Activated T-cell treated with anti-CD3 and anti-CD28 coated beads, Interleukin-2, amount 50 U/mL, for 72 hours (primary cell): ENCODE measurements at regions not wholly inside any gene's neighbourhood (a gene's known extent, or its start where the extent isn't known, plus 50 kb on each side); places are given as distances from the start of the nearest gene placed in this dataset.

ENCODE experiments used
- ATAC-seq, 2 donors: fragments of 150-1000 bp; cut with Tn5 transposase; replicated peaks in 1 of 2; 2 replicates each; pipeline ENCODE4 v1.10.0; 2021; ENCODE audit warnings: moderate library complexity in 2 of 2, mild to moderate bottlenecking in 1 of 2
- DNase-seq, 2 donors: peaks; one replicate each; pipeline ENCODE4 v3.0.0; 2021 to 2022; ENCODE audit warnings: mixed read lengths in 1 of 2
- H3K27ac Mint-ChIP-seq: one replicate; pipeline ENCODE4 v1.8.0; 2022; ENCODE audit warnings: mild to moderate bottlenecking, moderate library complexity, mixed read lengths
- H3K27me3 Mint-ChIP-seq: one replicate; pipeline ENCODE4 v1.8.0; 2022; ENCODE audit warnings: low read depth, mixed read lengths
- H3K36me3 Mint-ChIP-seq, 2 donors: one replicate each; pipeline ENCODE4 v1.8.0; 2022; ENCODE audit warnings: mixed read lengths in 2 of 2, mild to moderate bottlenecking in 1 of 2; ENCODE audit not compliant: insufficient read depth in 2 of 2
- H3K4me1 Mint-ChIP-seq: one replicate; pipeline ENCODE4 v1.8.0; 2022; ENCODE audit warnings: low read depth, mixed read lengths
- H3K4me3 Mint-ChIP-seq, 2 donors: one replicate each; pipeline ENCODE4 v1.8.0; 2022; ENCODE audit warnings: mild to moderate bottlenecking in 2 of 2, mixed read lengths in 2 of 2, moderate library complexity in 2 of 2
- H3K9me3 Mint-ChIP-seq, 2 donors: one replicate each; pipeline ENCODE4 v1.8.0; 2022; ENCODE audit warnings: mixed read lengths in 2 of 2

- H3K4me1 Mint-ChIP-seq: no peaks in the 10 kb centered on the region
These were observed 931.5 kb upstream of the EYS start for GRCh38 chr6:66638518-66638917.

GRCh38 chr6:66638099-66638498 is 931.1 kb upstream of the EYS start:
- no peaks in the 10 kb centered on the region for H3K27me3 Mint-ChIP-seq
- no peak overlapping the region for H3K4me3 Mint-ChIP-seq
- H3K9me3 Mint-ChIP-seq: peaks cover 5 to 12% of the 10 kb centered on the region in 2 donors
- peaks cover 0 to 4% of the 10 kb centered on the region in 2 donors for H3K36me3 Mint-ChIP-seq
- no peak overlapping the region for H3K27ac Mint-ChIP-seq
- no peak for ATAC-seq
- no peak for DNase-seq
- no peaks in the 10 kb centered on the region for H3K4me1 Mint-ChIP-seq

More at GRCh38 chr6:66638518-66638917, 931.5 kb upstream of the EYS start:
- H3K4me3 Mint-ChIP-seq: no peak overlapping the region
- no peaks in the 10 kb centered on the region for H3K27me3 Mint-ChIP-seq
- H3K9me3 Mint-ChIP-seq: peaks cover 4 to 9% of the 10 kb centered on the region in 2 donors
- peaks cover 0 to 4% of the 10 kb centered on the region in 2 donors for H3K36me3 Mint-ChIP-seq
- ATAC-seq: no peak
- no peak overlapping the region for H3K27ac Mint-ChIP-seq
- DNase-seq: no peak

DNA sequence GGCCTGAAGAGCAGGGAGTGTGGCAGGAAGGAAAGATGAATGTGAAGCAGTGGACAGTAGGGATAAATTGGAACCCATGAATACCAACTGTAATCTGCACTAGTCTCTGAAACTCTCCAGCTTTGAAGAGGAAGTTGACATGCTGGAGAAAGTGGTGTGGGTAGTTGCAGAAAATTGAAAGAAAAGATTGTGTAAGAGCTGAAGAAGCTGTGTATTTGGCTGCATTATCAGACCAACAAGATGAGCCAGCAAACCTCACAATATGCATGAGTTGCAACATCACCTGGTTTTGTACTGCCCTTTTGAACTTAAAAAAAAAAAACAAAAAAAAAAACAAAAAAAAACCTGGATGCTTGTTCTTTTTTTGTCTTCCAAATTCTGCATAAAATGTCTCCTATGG is 921.9 kb upstream of the EYS start:
- peaks cover 0 to 4% of the 10 kb centered on the region in 2 donors for H3K36me3 Mint-ChIP-seq

GRCh38 chr6:66623050-66623449 is 916.0 kb upstream of the EYS start:
- no peak for DNase-seq
- ATAC-seq: no peak
- Mint-ChIP-seq H3K9me3 (peaks cover 5 to 9% of the 10 kb centered on the region in 2 donors), H3K27me3 (no peaks in the 10 kb centered on the region), H3K36me3 (peaks cover 2% of the 10 kb centered on the region in 2 donors), H3K27ac (no peak overlapping the region), H3K4me1 (no peaks in the 10 kb centered on the region), H3K4me3 (no peak overlapping the region)

More for the DNA sequence above, 921.9 kb upstream of the EYS start:
- Mint-ChIP-seq H3K9me3 (peaks cover 6 to 11% of the 10 kb centered on the region in 2 donors), H3K4me1 (no peaks in the 10 kb centered on the region), H3K4me3 (no peak overlapping the region), H3K27ac (no peak overlapping the region), H3K27me3 (no peaks in the 10 kb centered on the region)
- DNase-seq (no peak), ATAC-seq (no peak)

DNA sequence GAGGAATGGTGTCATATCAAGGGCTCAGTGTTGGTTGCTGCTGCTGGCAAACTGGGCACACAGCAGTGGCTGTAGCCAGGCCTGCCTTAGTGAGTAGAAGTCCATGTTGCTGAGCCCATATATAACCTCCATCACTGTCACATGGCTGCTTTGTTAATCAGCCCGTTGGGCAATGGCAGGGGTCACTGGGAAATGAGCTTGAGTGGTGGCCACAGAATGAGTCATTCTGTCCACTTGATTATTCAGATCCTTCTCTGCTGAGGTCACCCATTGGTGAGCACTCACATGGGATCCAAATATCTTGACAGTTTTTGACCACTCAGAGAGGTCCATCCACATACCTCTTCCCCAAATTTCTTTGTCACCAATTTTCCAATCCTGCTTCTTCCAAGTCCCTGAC is 898.9 kb upstream of the EYS start:
- DNase-seq: no peak
- Mint-ChIP-seq H3K4me3 (no peak overlapping the region), H3K36me3 (peaks cover 0 to 4% of the 10 kb centered on the region in 2 donors), H3K27ac (no peak overlapping the region), H3K9me3 (peaks cover 8 to 12% of the 10 kb centered on the region in 2 donors), H3K4me1 (no peaks in the 10 kb centered on the region), H3K27me3 (no peaks in the 10 kb centered on the region)
- ATAC-seq: no peak

- ATAC-seq (no peak), DNase-seq (no peak)
- Mint-ChIP-seq H3K4me3 (no peak overlapping the region), H3K36me3 (peaks cover 0 to 4% of the 10 kb centered on the region in 2 donors), H3K4me1 (no peaks in the 10 kb centered on the region), H3K27ac (no peak overlapping the region), H3K9me3 (peaks cover 10 to 15% of the 10 kb centered on the region in 2 donors), H3K27me3 (no peaks in the 10 kb centered on the region)
These were observed 898.0 kb upstream of the EYS start for GRCh38 chr6:66605011-66605410.

GRCh38 chr6:66599541-66599940 is 892.5 kb upstream of the EYS start:
- no peak overlapping the region for H3K4me3 Mint-ChIP-seq

DNA sequence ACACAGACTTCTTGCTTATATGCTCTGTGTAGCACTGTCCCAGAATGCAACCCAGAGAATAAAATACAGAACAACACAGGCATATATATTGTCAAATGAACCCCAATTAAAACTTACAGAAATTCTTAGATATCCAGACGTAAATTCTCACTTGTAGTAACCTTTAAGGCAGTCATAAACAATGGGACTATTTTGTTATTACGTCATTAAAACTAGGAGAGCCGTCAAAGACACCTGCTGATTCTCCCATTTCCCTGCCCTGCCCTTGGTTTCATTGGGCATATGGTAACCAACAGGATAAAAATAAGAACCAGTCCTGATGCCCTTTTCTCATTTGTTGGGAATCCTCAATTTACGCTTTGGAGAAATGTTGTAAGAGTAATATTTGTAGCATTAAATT is 871.3 kb upstream of the EYS start:
- H3K27ac Mint-ChIP-seq: no peak overlapping the region
- H3K36me3 Mint-ChIP-seq: no peaks in the 10 kb centered on the region
- ATAC-seq: no peak
- no peaks in the 10 kb centered on the region for H3K27me3 Mint-ChIP-seq
- no peak for DNase-seq
- H3K4me3 Mint-ChIP-seq: no peak overlapping the region
- H3K9me3 Mint-ChIP-seq: peaks cover 3% of the 10 kb centered on the region in 2 donors
- H3K4me1 Mint-ChIP-seq: no peaks in the 10 kb centered on the region

More at GRCh38 chr6:66599541-66599940, 892.5 kb upstream of the EYS start:
- H3K9me3 Mint-ChIP-seq: peaks cover 12 to 15% of the 10 kb centered on the region in 2 donors
- peaks cover 0 to 4% of the 10 kb centered on the region in 2 donors for H3K36me3 Mint-ChIP-seq
- H3K27ac Mint-ChIP-seq: no peak overlapping the region
- DNase-seq (no peak), ATAC-seq (no peak)
- no peaks in the 10 kb centered on the region for H3K27me3 Mint-ChIP-seq
- H3K4me1 Mint-ChIP-seq: no peaks in the 10 kb centered on the region

DNA sequence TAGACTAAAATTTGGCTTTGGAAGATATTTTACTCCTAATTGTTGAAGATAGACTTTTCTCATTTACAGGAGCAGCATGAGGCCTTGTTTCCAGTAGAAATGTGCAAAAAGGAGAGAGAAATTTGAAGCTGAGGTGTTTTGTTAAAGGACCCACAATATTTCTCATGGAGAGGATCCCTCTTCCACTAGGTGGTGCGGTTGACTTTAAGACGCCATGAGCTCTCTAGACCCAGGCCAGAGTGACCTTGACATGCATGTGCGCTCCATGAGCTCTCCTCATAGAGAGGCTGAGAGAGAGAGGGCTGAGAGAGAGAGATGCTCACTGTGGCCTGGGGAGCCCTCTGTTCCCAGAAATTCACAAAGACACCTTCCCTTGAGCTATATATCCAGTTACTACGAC is 861.2 kb upstream of the EYS start:
- Mint-ChIP-seq H3K4me3 (no peak overlapping the region), H3K36me3 (peaks cover 0 to 3% of the 10 kb centered on the region in 2 donors), H3K27me3 (no peaks in the 10 kb centered on the region), H3K9me3 (peaks cover 3 to 6% of the 10 kb centered on the region in 2 donors), H3K4me1 (no peaks in the 10 kb centered on the region), H3K27ac (no peak overlapping the region)
- ATAC-seq (no peak), DNase-seq (no peak)

DNA sequence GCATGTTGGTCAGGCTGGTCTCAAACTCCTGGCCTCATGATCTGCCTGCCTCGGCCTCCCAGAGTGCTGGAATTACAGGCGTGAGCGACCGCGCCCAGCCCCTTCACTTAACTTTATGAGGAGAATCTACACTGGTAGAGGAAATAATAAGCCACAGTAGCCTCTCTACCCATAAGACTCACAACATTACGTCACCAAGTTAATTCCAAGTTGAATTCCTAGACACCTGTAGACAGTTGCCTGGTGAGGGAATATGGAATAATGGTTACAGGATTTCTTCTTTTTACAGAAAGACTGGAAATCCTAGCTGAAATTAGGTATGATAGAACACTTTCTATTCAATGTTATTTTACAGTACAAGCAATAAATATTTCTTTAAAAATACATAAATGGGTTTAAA is 854.5 kb upstream of the EYS start:
- Mint-ChIP-seq H3K36me3 (no peaks in the 10 kb centered on the region), H3K9me3 (peaks cover 5% of the 10 kb centered on the region in 2 donors), H3K27me3 (no peaks in the 10 kb centered on the region), H3K4me1 (no peaks in the 10 kb centered on the region), H3K27ac (no peak overlapping the region), H3K4me3 (no peak overlapping the region)
- no peak for DNase-seq
- ATAC-seq: no peak

- Mint-ChIP-seq H3K4me3 (no peak overlapping the region), H3K4me1 (no peaks in the 10 kb centered on the region), H3K36me3 (peaks cover 2 to 4% of the 10 kb centered on the region in 2 donors), H3K27ac (no peak overlapping the region), H3K9me3 (peaks cover 7 to 13% of the 10 kb centered on the region in 2 donors), H3K27me3 (no peaks in the 10 kb centered on the region)
- ATAC-seq: no peak
- no peak for DNase-seq
These were observed 851.2 kb upstream of the EYS start for GRCh38 chr6:66558189-66558588.

- H3K36me3 Mint-ChIP-seq: peaks cover 2 to 4% of the 10 kb centered on the region in 2 donors
- DNase-seq (no peak), ATAC-seq (no peak)
- H3K4me3 Mint-ChIP-seq: no peak overlapping the region
- no peaks in the 10 kb centered on the region for H3K4me1 Mint-ChIP-seq
- H3K27me3 Mint-ChIP-seq: no peaks in the 10 kb centered on the region
- peaks cover 6 to 13% of the 10 kb centered on the region in 2 donors for H3K9me3 Mint-ChIP-seq
- no peak overlapping the region for H3K27ac Mint-ChIP-seq
These were observed 849.9 kb upstream of the EYS start for GRCh38 chr6:66556936-66557335.

- DNase-seq: no peak
- no peak overlapping the region for H3K27ac Mint-ChIP-seq
- no peak for ATAC-seq
- H3K4me1 Mint-ChIP-seq: no peaks in the 10 kb centered on the region
- no peak overlapping the region for H3K4me3 Mint-ChIP-seq
- H3K9me3 Mint-ChIP-seq: peaks cover 3 to 15% of the 10 kb centered on the region in 2 donors
- peaks cover 2 to 4% of the 10 kb centered on the region in 2 donors for H3K36me3 Mint-ChIP-seq
- H3K27me3 Mint-ChIP-seq: no peaks in the 10 kb centered on the region
These were observed 848.1 kb upstream of the EYS start for GRCh38 chr6:66555082-66555481.

DNA sequence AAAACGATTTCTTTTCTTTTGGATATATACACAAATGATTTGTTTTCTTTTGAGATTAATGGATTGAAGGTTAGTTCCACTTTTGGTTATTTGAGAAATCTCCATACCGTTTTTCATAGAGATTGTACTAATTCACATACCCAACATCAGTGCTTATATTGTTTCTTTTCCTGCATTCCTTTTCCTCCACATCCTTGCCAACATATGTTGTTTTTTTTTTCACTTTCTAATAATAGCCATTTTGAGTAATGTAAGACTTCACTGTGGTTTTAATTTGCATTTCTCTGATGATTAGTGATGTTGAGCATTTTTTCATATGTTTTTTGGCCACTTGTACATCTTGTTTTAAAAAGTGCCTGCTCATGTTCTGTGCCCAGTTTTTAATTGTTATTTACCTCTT is 846.4 kb upstream of the EYS start:
- Mint-ChIP-seq H3K4me3 (no peak overlapping the region), H3K9me3 (peaks cover 3 to 15% of the 10 kb centered on the region in 2 donors), H3K27me3 (no peaks in the 10 kb centered on the region), H3K36me3 (peaks cover 2 to 4% of the 10 kb centered on the region in 2 donors), H3K27ac (no peak overlapping the region), H3K4me1 (no peaks in the 10 kb centered on the region)
- no peak for DNase-seq
- no peak for ATAC-seq
